ENCODE measurements at regions not wholly inside any gene's neighbourhood (a gene's known extent, or its start where the extent isn't known, plus 50 kb on each side); places are given as distances from the start of the nearest gene placed in this dataset.

DNA sequence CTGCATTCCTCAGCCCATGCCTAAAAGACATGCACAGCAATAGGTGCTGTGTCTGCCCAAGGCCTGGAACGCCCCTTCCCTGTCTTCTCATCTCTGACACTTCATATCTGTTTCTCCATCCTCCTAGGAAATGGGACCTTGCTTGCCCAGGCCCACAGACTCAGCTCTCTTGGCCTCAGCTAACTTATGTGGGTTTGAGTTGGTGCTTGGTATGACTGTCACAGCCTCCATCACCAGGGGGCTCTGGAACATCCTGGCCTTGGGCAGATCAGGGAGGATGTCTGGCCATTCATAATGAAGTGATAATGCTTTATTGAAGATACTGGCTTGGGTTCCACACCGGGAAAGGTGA, 156.7 kb upstream of the SMAD3 start:
- H3K4me3 ChIP-seq (ENCODE audit: control insufficient read depth in 2 of 3, extremely low read depth in 1 of 3, insufficient read depth in 2 of 3, low read depth in 1 of 3, low read length in 3 of 3), result no peak overlapping the region
- H3K36me3 ChIP-seq (ENCODE audit: control insufficient read depth in 2 of 2, extremely low read depth in 1 of 2, insufficient read depth in 2 of 2, low read length in 2 of 2), result no peaks in the 10 kb centered on the region
- H3K9ac ChIP-seq (ENCODE audit: control insufficient read depth, extremely low read depth, insufficient read depth, low read length), result no peak overlapping the region
- H2AFZ ChIP-seq (ENCODE audit: control insufficient read depth, low read length), result no peak overlapping the region
- TF ChIP-seq EZH2 (IDR thresholded peaks at IDR 0.05; ENCODE audit: low read length), result no peak
- TF ChIP-seq, protein P1, sequence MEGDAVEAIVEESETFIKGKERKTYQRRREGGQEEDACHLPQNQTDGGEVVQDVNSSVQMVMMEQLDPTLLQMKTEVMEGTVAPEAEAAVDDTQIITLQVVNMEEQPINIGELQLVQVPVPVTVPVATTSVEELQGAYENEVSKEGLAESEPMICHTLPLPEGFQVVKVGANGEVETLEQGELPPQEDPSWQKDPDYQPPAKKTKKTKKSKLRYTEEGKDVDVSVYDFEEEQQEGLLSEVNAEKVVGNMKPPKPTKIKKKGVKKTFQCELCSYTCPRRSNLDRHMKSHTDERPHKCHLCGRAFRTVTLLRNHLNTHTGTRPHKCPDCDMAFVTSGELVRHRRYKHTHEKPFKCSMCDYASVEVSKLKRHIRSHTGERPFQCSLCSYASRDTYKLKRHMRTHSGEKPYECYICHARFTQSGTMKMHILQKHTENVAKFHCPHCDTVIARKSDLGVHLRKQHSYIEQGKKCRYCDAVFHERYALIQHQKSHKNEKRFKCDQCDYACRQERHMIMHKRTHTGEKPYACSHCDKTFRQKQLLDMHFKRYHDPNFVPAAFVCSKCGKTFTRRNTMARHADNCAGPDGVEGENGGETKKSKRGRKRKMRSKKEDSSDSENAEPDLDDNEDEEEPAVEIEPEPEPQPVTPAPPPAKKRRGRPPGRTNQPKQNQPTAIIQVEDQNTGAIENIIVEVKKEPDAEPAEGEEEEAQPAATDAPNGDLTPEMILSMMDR (optimal IDR thresholded peaks at IDR 0.05 in 1 of 3, IDR thresholded peaks at IDR 0.05 in 1 of 3, conservative IDR thresholded peaks at IDR 0.05 in 1 of 3; ENCODE audit: extremely low read depth in 1 of 3, insufficient read depth in 2 of 3, low read length in 3 of 3), result no peak
- no peaks in the 10 kb centered on the region for H3K4me1 ChIP-seq (ENCODE audit: control insufficient read depth, extremely low read depth, insufficient read depth, low read length)
- no peak overlapping the region for H3K27ac ChIP-seq (ENCODE audit: control insufficient read depth, insufficient read depth, low read length)
- H3K9me1 ChIP-seq (ENCODE audit: control insufficient read depth, extremely low read depth, insufficient read depth, low read length), result no peaks in the 10 kb centered on the region
- no peak overlapping the region for H3K4me2 ChIP-seq (ENCODE audit: control insufficient read depth, extremely low read depth, insufficient read depth, low read depth, low read length)
- FAIRE-seq (no peak), DNase-seq (ENCODE audit: low read depth, low spot score) (no peak)
- no peaks in the 10 kb centered on the region for H3K9me3 ChIP-seq (ENCODE audit: control insufficient read depth, low read depth, low read length)
- no peaks in the 10 kb centered on the region for H3K79me2 ChIP-seq (ENCODE audit: control insufficient read depth, insufficient read depth, low read length)
- dilution Hi-C loops (cut with MboI; ENCODE audit: extremely low pct_ligation_motif_present, low sequenced_read_pairs), result no loop called here
- peaks cover 8% of the 10 kb centered on the region for H3K27me3 ChIP-seq (ENCODE audit: control insufficient read depth, extremely low read depth, insufficient read depth, low read length)
- no peaks in the 10 kb centered on the region for H4K20me1 ChIP-seq (ENCODE audit: control insufficient read depth, extremely low read depth, insufficient read depth, low read length)

DNA sequence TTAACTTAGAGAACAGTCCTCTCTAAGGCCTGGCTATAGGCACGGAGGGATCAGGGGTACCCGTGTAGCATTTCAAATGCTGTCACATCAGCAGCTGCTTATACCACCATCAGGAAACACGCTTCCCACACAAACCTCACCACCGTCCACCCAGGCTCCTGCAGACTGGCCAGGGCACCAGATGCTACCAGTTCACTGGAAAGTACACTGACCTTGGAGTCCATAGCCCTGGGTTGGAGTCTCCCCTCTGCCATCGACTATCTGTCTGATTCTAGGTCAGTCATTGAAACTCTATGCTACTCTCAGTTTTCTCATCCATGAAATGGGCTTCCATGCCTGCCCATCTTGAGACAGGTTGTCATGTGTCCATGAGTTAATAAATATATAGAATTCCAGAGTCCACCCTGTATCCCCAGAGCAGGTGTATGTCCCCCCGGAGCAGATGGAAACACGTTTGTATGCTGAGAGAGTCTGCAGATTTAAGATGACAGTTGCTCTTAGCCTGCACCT, 156.0 kb upstream of the SMAD3 start:
- H3K4me2 ChIP-seq (ENCODE audit: control insufficient read depth, extremely low read depth, insufficient read depth, low read depth, low read length), result no peak overlapping the region
- TF ChIP-seq, protein P1 (optimal IDR thresholded peaks at IDR 0.05 in 1 of 3, IDR thresholded peaks at IDR 0.05 in 1 of 3, conservative IDR thresholded peaks at IDR 0.05 in 1 of 3; ENCODE audit: extremely low read depth in 1 of 3, insufficient read depth in 2 of 3, low read length in 3 of 3), result no peak
- TF ChIP-seq EZH2 (IDR thresholded peaks at IDR 0.05; ENCODE audit: low read length), result no peak
- H3K9me1 ChIP-seq (ENCODE audit: control insufficient read depth, extremely low read depth, insufficient read depth, low read length), result no peaks in the 10 kb centered on the region
- no peaks in the 10 kb centered on the region for H4K20me1 ChIP-seq (ENCODE audit: control insufficient read depth, extremely low read depth, insufficient read depth, low read length)
- dilution Hi-C loops (cut with MboI; ENCODE audit: extremely low pct_ligation_motif_present, low sequenced_read_pairs), result no loop called here
- H3K79me2 ChIP-seq (ENCODE audit: control insufficient read depth, insufficient read depth, low read length), result no peaks in the 10 kb centered on the region
- H3K4me3 ChIP-seq (ENCODE audit: control insufficient read depth in 2 of 3, extremely low read depth in 1 of 3, insufficient read depth in 2 of 3, low read depth in 1 of 3, low read length in 3 of 3), result no peak overlapping the region
- H3K9ac ChIP-seq (ENCODE audit: control insufficient read depth, extremely low read depth, insufficient read depth, low read length), result no peak overlapping the region
- H3K27me3 ChIP-seq (ENCODE audit: control insufficient read depth, extremely low read depth, insufficient read depth, low read length), result peaks cover 8% of the 10 kb centered on the region
- H3K9me3 ChIP-seq (ENCODE audit: control insufficient read depth, low read depth, low read length), result no peaks in the 10 kb centered on the region
- H2AFZ ChIP-seq (ENCODE audit: control insufficient read depth, low read length), result no peak overlapping the region
- no peak for DNase-seq (ENCODE audit: low read depth, low spot score)
- FAIRE-seq, result no peak
- no peak overlapping the region for H3K27ac ChIP-seq (ENCODE audit: control insufficient read depth, insufficient read depth, low read length)
- no peaks in the 10 kb centered on the region for H3K4me1 ChIP-seq (ENCODE audit: control insufficient read depth, extremely low read depth, insufficient read depth, low read length)
- no peaks in the 10 kb centered on the region for H3K36me3 ChIP-seq (ENCODE audit: control insufficient read depth in 2 of 2, extremely low read depth in 1 of 2, insufficient read depth in 2 of 2, low read length in 2 of 2)
